Progenitor cell of endocrine pancreas (in vitro differentiated cells): ENCODE measurements at regions not wholly inside any gene's neighbourhood (a gene's known extent, or its start where the extent isn't known, plus 50 kb on each side); places are given as distances from the start of the nearest gene placed in this dataset.

Experiments used
- DNase-seq: peaks from one replicate; pipeline ENCODE4 v3.0.0; 2021; ENCODE audit warnings: low spot score; ENCODE audit not compliant: unreplicated experiment
- H3K27ac Mint-ChIP-seq: 2 replicates; pipeline ENCODE4 v1.8.0; 2021; ENCODE audit warnings: mild to moderate bottlenecking, moderate library complexity, mixed read lengths
- H3K27me3 Mint-ChIP-seq: 2 replicates; pipeline ENCODE4 v1.8.0; 2021; ENCODE audit warnings: mixed read lengths
- H3K36me3 Mint-ChIP-seq: 2 replicates; pipeline ENCODE4 v1.8.0; 2022; ENCODE audit warnings: mixed read lengths; ENCODE audit not compliant: insufficient read depth
- H3K4me1 Mint-ChIP-seq: 2 replicates; pipeline ENCODE4 v1.8.0; 2021; ENCODE audit warnings: low read depth, mixed read lengths
- H3K4me3 Mint-ChIP-seq: 2 replicates; pipeline ENCODE4 v1.8.0; 2021; ENCODE audit warnings: low read depth, mild to moderate bottlenecking, moderate library complexity, mixed read lengths
- H3K9me3 Mint-ChIP-seq: 2 replicates; pipeline ENCODE4 v1.8.0; 2021; ENCODE audit warnings: low read depth, mixed read lengths
- TF ChIP-seq, protein P1 (sequence below): fragments of 200-600 bp; sonication (generic); IDR thresholded peaks from one replicate; pipeline ENCODE4 v1.5.0; 2021; ENCODE audit warnings: antibody characterized with exemption, mild to moderate bottlenecking; ENCODE audit not compliant: unreplicated experiment

DNA sequence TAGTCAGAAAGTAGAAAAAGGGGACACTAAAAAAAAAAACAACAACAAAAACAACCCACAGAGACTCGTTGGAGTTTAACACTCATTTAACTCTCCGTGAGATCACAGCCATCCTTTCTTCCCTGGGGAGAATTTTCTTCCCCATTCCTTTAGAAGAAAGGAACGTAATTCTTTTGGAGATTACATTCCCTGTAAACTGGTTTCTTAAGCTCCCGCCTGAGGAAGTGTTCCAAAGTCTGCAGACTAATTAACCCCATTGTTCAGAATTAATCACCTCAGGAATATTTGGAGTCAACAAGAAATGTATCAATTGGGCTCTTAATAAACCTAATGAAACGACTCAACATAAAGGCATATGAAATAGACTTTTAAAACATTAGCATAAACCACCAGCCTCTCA lies 228.2 kb upstream of the CSF3R start:
- DNase-seq: no peak
- no peaks in the 10 kb centered on the region for H3K36me3 Mint-ChIP-seq
- H3K9me3 Mint-ChIP-seq: no peaks in the 10 kb centered on the region
- no peak overlapping the region for H3K27ac Mint-ChIP-seq
- TF ChIP-seq, protein P1, sequence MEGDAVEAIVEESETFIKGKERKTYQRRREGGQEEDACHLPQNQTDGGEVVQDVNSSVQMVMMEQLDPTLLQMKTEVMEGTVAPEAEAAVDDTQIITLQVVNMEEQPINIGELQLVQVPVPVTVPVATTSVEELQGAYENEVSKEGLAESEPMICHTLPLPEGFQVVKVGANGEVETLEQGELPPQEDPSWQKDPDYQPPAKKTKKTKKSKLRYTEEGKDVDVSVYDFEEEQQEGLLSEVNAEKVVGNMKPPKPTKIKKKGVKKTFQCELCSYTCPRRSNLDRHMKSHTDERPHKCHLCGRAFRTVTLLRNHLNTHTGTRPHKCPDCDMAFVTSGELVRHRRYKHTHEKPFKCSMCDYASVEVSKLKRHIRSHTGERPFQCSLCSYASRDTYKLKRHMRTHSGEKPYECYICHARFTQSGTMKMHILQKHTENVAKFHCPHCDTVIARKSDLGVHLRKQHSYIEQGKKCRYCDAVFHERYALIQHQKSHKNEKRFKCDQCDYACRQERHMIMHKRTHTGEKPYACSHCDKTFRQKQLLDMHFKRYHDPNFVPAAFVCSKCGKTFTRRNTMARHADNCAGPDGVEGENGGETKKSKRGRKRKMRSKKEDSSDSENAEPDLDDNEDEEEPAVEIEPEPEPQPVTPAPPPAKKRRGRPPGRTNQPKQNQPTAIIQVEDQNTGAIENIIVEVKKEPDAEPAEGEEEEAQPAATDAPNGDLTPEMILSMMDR: no peak
- H3K4me3 Mint-ChIP-seq: no peak overlapping the region
- H3K4me1 Mint-ChIP-seq: peaks cover 6% of the 10 kb centered on the region
- H3K27me3 Mint-ChIP-seq: peaks cover 48% of the 10 kb centered on the region

DNA sequence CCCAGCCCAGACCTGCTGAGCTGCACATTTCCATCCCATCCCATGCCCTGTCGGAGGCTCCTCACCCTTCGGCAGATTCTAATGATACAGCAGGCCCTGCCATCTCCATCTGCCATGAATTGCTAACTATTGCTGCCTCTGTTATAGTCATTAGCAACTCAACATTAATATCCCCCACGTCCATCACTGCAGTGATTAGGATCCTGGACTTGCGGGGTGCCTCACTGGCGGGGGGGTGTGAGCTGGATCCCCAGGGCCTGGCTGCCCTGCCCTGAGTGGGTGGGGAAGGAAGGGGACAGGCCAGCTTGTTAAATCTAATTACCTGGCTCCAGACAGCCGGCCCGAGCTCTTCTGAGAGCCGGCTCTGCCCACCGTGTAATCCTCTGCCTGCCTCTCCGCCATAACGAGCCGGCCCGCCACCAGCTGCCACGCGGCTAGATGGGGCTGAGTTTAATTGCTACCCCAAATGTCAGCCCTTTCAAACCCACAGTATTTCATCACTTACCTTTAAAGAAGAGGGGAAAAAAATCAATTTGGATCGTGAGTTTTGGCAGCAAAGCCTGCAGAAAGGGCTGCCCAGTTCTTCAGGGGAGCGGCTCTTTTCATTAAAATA lies 227.3 kb upstream of the CSF3R start:
- Mint-ChIP-seq H3K4me3 (no peak overlapping the region), H3K27ac (no peak overlapping the region), H3K4me1 (peaks cover 6% of the 10 kb centered on the region), H3K27me3 (peaks cover 46% of the 10 kb centered on the region), H3K9me3 (no peaks in the 10 kb centered on the region), H3K36me3 (no peaks in the 10 kb centered on the region)
- DNase-seq: no peak
- TF ChIP-seq, protein P1: no peak

DNA sequence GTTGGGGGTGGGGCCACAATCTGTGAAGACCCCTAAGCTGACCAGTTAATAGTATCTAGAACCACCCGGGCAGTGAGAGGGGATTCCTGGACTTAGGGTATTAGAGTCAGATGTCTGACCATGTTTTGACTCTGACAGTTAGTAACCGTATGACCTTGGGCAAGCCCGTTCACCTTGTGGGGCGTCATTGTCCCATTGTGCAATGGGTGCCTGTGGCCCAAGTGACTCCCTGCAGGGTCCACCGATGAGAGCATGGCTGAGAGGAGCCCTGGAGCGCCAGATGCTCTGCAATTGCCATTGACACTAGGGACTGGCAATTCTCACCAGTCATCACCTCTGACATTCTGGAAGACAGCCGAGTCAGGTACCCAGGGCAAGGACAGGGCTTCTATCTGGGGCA lies 225.9 kb upstream of the CSF3R start:
- H3K27me3 Mint-ChIP-seq: peaks cover 47% of the 10 kb centered on the region
- peaks cover 6% of the 10 kb centered on the region for H3K4me1 Mint-ChIP-seq
- H3K27ac Mint-ChIP-seq: no peak overlapping the region

DNA sequence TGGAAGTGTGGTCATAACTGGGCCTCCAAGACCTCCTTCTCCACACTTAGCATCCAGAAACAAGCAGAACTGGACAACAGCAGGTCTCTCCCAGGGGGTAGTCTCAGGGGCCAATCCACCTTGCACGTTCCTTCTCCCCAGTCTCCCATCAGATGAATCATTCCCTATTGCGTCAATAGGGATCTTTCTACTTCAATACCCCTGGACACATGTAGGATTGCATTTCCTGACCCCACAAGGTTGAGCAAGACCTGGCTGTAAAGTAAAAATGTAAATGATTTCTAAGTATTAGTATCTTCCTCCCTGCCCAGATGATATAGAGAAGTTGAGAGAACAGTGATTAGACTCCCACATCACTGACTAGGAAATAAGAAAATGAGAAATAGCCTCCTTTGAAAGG lies 224.5 kb upstream of the CSF3R start:
- TF ChIP-seq, protein P1: no peak
- no peaks in the 10 kb centered on the region for H3K36me3 Mint-ChIP-seq
- H3K27me3 Mint-ChIP-seq: peaks cover 45% of the 10 kb centered on the region
- no peak overlapping the region for H3K27ac Mint-ChIP-seq
- H3K4me1 Mint-ChIP-seq: peaks cover 6% of the 10 kb centered on the region
- no peak for DNase-seq
- no peak overlapping the region for H3K4me3 Mint-ChIP-seq
- no peaks in the 10 kb centered on the region for H3K9me3 Mint-ChIP-seq

More for the DNA sequence above, 225.9 kb upstream of the CSF3R start:
- Mint-ChIP-seq H3K36me3 (no peaks in the 10 kb centered on the region), H3K4me3 (no peak overlapping the region), H3K9me3 (no peaks in the 10 kb centered on the region)
- TF ChIP-seq, protein P1: no peak
- no peak for DNase-seq

DNA sequence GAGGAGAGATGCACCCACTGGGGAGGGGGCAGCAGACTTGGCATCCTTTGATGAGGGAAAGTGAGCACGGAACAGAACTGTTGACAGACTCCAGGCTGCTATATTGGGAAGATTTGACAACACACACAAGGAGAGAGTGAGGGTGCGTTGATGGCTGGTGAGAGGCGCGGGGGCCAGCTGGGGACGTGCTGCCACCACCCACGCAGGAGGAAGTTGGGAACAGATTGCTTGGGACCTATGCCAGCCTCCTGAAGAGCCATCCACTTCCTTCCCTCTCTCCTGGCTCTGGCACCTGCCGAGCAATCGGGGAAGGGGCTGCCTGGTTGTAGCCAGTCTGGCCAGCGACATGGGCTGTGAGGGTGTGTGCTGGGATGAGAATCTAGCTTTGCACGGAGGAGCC lies 223.7 kb upstream of the CSF3R start:
- peaks cover 45% of the 10 kb centered on the region for H3K27me3 Mint-ChIP-seq
- H3K9me3 Mint-ChIP-seq: no peaks in the 10 kb centered on the region
- H3K4me3 Mint-ChIP-seq: no peak overlapping the region
- H3K27ac Mint-ChIP-seq: no peak overlapping the region
- H3K36me3 Mint-ChIP-seq: no peaks in the 10 kb centered on the region
- no peak for DNase-seq
- peaks cover 6% of the 10 kb centered on the region for H3K4me1 Mint-ChIP-seq
- TF ChIP-seq, protein P1: no peak
